T-helper 1 cell (primary cell): ENCODE measurements at regions not wholly inside any gene's neighbourhood (a gene's known extent, or its start where the extent isn't known, plus 50 kb on each side); places are given as distances from the start of the nearest gene placed in this dataset.
"Not testable (repeated sequence)": the region's sequence is repeated elsewhere in the genome, so short reads cannot be mapped to it uniquely, and the experiment has no call there.

Source experiments
- DNase-seq, 5 donors: peaks; one replicate each; pipeline ENCODE4 v3.0.0-alpha.2; 2012 to 2020

DNA sequence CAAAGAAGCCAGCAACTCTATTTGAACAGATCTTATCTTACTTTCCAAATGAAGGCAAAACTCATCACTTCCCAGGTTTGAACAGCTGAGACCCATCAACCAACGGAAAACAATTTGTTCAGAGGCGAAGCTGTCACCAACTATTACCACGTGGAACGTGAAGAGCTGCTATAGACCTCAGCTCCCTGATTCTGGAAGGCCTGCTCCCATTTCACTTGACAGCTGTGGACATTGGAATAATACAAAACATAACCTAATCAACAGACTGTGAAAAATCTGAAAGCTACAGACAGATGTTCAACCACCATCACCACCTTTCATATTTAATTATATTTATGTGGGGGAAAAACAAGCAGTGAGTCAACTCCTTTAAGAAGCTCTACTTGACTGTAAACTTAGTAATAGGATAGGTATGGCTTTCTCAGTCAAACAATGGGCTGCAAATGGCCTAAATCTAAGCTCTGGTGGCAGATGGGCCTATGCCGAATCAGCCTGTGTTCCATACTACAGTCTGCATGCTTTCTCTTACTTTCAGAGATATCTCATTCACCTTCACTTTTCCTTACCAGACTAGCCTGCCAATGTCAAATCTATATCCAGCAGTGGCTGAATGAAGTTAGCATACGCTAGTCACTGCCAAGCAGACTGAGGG is 896.4 kb downstream of the TDRD15 start:
- no peak for DNase-seq

DNA sequence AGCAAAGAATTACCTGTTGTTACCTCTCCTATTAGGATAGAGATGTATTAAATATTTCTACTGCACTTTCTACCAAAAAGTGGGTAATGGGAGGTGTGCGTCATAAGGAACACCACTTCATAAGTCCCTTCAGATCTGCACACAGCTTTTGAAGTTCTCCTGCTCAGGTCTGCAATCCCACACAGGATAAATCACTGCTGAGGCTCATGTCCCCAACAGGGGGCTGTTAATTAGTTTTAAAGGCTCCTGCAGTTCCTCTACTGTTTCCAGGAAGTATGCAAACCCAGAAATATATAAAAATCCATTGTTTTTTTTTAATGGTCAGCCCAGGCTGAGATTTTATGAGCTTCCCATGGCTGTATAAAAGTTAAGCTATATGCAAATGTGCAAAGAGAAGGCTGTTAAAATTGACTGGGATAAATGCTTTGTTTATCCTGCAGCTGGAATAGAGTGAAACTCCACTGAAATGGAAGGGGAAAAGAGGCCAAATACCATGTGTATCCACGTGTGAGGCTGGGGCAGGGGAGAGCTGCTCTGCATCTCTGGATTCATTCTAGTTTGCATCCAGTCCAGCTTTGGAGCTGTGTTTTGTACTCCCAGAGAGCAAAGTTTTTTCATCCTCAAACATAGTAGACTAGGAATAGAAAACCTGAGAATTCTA is 903.7 kb downstream of the TDRD15 start:
- DNase-seq, result no peak

DNA sequence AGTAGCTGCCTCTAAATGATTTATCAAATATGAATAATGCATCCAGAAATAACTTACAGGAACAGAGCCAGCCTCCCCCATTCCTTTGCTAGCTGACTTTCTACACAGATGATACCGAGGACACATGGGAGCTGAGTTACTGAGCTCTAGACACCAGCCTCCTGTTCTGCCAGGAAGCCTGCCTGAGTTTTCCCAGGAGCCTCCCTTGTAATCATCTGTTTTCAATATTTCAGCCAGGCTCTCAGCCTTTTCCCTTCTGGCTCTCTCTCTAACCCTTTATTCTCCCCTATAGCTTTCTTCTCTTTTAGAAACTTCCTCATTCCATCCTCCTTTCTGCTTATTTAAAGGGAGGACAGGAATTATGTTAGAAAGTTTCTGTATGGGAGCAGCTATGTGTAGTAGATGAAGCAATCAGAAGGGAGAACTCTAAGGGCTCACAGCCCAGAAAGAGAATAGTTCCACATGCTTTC is 911.6 kb downstream of the TDRD15 start:
- no peak for DNase-seq

DNA sequence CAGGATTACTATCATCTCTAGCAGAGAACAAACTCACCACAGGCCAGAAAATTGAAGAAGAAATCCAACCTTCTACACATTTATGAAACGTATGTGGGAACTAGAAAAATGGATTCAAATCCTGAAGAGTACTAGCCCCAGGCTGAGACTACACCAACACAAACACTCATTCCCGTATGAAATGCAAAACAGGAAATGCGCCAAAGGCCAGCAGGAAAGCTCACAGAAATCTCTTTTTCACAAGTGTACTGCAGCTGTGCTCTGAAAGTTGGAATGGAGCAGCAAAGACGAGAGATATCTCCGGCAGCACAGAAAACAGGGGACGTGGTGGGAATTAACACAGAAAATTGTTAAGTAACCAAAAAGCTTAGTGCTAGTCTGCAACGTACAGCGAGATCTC is 913.5 kb downstream of the TDRD15 start:
- DNase-seq, result no peak

DNA sequence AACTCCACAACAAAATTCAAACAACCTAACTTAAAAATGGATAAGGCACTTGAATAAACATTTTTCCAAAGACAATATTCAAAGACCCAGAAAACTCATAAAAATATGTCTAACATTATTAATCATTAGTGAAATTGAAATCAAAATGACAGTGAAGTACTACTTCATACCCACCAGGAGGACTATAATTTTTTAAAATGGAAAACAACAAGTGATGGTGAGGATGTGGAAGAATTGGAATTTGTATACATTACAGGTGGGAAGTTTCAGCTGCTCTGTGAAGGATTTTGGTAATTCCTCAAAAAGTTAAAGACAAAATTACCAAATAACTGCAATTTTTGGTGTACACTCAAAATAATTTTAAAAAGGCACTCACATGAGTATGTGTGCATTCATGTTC is 920.0 kb downstream of the TDRD15 start:
- DNase-seq, result no peak

DNA sequence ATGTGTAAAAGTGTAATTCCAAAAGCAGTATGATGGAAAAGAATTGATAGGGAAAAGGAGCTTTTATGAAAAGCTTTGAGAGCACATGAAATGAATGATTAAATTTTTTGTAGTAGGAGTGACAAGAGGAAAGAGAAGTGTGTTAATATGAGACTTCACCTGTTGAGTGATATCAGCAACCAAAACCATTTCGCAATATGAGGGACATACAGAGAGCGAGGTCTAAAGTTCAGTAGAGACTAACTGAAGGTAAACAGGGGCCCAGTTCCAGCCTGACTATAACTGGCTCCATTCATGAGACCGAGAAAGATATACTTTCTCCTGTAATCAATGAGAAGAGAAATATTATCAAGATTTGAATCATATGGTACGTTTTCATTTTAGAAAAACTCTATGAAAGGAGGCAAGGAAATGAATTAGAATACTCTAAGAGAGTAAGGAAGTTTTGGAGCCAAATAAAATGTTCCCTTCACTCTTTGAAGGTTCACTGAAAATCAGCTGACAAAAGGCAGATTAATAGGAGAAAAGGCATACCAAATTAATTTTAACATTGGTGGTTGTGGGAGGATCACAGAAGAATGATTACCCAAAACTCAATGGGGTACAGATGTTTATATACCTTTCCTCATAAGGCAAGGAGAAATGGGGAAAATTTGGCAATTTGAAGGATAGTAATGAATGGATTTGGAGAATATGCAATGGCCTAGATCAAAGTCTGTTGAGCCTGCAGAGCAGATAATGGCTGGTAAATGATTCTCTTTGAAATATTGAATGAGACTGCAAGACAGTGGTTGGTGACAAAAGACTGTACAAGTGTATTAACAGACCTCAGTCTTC is 932.2 kb downstream of the TDRD15 start:
- DNase-seq, result no peak

DNA sequence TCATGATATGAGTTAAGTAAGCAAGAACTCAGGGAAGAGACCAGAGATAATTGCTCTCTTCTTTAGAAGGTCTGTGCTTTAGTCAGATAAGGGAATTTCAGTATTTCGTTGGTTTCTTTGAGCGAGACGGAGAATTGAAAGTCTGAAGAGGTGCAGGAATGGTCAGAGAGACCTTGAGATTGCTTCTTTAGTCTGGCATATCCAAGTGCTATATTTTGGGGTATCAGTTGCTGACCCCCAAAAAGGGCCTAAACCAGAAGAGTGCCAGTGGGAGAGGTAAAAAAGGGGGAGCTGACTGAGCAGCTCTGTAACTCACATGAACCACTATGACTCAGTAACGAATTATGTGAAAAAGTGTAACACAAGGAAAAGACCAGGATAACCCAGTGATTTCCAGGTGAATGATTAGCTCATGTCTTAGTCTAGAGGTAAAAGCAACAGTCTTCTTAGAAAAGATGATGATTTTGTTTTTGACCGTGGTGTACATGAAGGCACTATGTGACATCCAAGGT is 932.9 kb downstream of the TDRD15 start:
- DNase-seq, result no peak

DNA sequence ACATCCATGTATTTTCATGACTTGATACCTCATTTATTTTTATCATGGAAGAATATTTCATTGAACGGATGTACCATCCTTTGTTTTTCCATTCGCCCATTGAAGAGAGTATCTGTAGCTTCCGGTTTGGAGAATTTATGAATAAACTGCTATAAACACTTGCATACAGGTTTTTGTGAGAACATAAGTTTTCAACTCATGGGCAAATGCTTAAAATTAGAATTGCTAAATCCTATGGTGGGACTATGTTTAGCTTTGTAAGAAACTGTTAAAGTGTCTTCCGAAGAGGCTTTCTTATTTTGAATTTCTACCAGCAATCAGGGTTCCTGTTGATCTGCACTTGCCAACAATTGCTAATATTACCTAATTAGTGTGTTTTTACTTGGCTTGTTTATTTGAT is 938.9 kb downstream of the TDRD15 start:
- DNase-seq, result no peak

DNA sequence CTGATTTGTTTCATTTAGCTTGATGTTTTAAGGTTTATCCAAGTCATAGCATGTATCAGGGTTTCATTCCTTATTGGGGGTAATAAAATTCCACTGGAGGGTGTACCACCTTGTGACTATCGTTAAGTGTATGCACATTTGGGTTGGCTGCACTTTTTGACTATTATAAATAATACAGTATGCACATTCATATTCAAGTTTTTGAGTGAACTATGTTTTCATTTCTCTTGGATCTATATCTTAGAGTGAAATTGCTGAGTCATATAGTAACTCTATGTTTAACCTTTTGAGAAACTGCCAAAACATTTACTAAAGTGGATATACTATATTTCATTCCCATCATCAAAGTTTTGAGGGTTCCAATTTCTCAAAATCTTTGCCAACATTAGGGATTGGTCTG is 952.7 kb downstream of the TDRD15 start:
- DNase-seq, result no peak

DNA sequence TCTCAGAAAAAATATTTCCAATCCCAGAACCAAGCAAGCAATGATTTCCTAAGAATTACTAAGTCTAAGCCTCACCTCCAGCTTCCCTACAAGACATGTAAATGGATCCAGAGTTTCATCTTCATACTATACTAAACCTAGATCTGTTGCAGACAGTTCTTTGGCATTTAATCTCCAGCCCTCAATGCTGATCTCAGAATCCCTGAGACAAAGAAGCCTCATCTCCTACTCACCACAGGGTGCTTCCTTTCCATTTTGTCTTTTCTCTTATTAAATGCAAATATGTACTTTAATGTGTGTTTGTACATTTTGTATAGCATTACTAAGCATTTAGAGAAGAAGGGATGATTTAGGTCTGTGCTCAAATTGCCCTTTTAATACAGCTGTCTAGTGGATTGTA is 954.9 kb downstream of the TDRD15 start:
- DNase-seq, result no peak

DNA sequence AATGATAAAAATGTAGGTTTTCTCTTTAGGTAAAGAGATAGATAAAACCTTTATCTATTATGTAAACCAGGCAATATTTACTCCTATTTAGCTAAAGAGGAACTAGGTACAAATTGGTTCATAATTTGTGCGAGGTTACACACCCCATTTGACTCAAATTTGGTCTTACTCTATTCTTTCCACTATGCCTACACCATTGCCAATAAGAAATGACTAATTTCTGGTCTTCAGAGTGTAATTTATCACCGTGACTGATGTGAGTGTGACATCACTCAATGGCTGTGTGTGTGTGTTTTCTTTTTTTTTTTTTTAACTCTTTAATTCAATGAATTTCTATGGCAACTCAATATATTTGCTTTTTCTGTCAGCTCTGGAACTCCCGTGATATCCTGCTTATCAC is 955.8 kb downstream of the TDRD15 start:
- no peak for DNase-seq

DNA sequence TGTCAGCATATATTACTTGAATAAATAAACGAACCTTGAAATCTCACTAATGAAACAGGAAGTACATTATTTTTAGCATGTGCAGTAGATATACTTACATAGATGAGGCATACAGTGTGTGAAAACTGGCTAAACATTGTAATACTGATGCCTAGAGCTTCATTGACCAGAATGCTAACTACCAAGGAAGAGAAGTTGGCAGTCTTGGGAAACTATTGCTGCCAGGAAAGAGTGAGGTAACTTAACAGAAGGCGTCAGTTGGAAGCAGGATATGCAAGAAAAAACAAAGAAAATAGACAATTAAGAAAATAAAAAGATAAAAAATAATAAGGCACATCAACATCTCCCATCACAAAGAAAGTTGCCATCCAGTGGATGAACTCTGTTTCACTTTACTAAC is 963.0 kb downstream of the TDRD15 start:
- no peak for DNase-seq

DNA sequence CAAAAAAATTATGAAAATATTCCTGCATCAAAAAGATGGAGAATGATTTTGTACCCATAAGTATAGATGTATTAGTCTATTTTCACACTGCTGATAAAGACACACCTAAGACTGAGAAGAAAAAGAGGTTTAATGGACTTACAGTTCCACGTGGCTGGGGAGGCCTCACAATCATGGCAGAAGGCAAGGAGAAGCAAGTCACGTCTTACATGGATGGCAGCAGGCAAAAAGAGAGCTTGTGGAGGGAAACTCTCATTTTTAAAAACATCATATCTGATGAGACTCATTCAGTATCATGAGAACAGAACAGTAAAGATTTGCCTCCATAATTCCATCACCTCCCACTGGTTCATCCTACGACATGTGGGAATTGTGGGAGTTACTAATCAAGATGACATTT is 979.8 kb downstream of the TDRD15 start:
- not testable (repeated sequence) for DNase-seq

DNA sequence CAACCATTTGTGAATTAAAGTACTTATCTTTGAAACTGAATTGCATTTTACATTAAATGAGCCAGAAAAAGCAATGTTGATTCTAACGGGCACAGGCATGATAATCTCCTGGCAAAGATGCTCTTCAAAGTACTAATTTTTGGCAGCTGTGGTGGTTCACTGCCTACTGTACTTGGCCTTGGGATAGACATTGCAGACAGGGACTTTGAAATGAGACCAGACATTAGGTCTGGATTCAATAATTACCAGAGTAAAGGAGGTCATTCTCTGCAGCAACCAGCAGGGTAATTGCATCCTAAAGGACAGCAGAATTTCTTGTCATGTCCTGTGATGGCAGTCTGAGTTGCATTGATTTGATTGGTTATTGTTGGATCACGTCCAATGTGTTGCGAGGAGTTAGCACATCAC is 986.5 kb downstream of the TDRD15 start:
- DNase-seq, result no peak

DNA sequence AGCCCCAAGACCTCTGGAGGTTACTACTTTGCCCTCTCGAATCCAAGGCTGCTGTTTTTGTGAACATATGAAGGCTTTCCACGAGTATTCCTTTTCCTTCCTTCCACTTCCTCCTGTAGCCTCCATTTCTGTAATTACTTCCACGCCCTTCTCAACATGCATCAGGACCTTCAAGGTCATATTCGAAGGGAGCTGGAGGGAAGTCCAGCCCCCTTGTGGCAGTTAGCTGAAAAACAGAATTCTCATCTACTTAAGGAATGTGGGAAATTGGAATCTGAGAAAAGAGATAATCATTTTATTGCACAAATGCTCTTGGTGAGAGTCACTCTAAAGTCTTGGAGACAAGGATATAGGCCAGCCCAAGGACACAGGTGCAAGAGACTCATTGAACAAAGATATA is 1000.2 kb downstream of the TDRD15 start:
- no peak for DNase-seq

DNA sequence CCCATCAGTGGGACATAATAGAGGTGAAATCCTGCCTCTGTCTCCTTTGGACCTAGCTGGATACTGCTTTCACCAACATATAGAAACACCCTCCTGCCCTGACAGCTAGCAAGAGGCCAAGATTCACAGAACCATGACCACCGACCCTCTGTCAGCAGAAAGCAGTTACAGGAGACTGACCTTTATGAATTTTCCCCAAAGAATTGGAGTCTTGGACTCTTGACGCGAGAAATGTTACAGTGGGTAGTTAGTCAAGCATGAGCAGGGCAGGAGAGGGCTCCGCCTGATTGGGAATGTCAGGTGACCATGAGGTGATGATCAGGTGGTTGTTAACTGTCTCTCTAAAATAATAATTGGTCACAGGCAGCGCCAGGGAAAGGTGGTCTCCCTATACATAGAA is 1002.3 kb downstream of the TDRD15 start:
- DNase-seq, result no peak

DNA sequence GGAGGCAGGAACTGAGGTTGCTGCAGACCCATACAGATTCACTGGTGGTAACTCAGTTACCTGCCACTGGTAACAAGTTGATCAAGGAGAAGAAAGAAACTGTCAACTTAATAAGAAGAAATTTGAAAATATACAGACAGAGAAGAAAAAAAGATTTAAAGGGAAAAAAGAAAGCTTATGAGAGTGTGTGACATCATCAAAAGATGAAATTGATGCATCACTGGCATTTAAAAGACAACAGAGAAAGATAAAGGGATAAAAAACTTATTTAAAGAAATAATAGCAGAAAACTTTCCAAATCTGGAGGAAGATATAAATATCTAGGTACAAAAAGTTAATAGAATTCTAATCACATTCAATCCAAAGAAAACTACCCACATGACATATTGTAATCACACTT is 1003.2 kb downstream of the TDRD15 start:
- DNase-seq, result no peak

DNA sequence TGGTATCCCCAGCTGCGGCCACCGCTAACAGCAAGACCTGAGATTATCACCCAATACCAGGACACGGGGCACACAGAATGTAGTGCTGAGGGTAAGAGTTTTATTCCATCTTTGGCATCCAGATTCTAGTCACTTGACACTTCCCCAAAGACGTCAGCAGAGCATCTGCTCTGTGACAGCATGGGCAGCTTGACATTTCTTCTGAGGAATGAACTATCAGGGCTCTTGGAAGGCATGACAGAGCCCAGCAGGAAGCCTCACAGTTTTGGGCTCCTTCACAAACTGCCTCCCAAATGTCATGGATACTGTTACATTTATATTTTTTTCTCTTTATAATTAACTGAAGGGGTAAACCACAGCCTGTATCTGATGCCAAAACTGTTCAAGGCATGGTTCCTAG is 1010.7 kb downstream of the TDRD15 start:
- DNase-seq, result no peak

DNA sequence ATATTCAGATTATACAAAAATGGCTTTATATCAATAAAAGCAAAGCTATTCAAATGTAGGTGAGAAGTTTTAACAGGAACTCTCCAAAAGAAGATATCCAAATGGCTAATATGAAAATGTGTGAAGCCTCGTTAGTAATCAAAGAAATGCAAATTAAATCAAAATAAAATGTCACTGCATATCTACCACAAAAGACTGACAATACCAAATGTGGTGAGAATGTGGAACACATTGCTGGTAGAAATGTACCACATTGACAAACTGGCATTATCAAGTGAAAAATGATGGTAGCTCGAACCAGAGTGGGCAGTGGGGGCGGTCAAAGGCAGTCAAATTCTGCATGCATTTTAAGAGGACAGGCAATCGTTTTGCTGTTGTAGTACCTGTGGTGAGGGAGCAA is 1012.7 kb downstream of the TDRD15 start:
- no peak for DNase-seq

DNA sequence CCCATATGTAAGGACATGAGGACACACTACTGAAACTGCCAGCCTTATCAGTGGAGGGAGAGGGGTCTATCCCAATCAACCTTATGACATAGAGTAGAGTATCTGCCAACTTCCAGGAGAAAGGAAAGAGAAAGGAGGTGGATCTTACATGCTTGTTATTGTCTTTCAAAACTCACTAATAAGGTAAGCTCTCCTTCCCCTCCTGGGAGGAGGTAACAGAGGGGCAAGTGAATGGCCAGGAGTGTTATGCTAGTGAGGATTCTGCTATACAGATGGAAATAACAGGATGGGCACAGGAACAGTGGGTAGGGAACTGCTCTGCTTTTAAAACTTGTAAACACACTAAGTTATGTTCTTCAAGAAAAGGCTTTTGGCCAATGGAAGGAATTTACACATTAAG is 1020.1 kb downstream of the TDRD15 start:
- no peak for DNase-seq

DNA sequence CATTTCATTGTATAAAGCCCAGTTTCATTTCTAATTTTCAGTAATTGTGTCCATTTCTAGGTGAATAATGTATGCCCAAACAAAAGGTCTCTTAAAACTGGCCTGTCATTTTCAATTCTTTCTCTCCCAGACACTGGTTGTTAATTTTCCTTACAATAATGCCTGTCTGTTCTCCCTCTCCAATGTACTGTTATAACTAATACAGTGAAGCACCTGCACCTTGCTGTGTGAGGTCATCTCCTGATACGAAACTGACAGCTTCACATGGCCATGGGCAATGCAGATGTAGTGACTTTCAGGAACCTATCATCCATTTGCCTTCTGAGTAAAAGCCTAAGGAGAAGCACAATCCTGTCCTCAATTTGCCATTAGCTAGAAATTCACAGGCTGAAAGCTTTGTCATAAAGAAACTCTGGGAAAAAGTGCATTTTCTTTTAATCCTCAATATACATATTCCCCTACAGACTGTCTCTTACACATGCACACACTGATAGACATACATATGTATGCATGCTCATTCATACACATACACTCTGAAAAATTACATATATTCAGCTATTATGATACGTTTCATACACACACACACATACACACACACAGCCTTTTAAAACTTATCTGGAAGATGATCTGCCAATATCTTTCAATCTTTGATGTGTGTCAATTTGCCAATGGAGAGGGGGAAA is 1030.3 kb downstream of the TDRD15 start:
- no peak for DNase-seq

DNA sequence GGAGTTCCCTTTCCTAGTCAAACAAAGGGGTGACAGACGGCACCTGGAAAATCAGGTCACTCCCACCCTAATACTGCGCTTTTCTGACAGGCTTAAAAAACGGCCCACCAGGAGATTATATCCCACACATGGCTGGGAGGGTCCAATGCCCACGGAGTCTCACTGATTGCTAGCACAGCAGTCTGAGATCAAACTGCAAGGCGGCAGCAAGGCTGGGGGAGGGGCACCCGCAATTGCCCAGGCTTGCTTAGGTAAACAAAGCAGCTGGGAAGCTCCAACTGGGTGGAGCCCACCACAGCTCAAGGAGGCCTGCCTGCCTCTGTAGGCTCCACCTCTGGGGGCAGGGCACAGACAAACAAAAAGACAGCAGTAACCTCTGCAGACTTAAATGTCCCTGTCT is 1032.9 kb downstream of the TDRD15 start:
- not testable (repeated sequence) for DNase-seq

DNA sequence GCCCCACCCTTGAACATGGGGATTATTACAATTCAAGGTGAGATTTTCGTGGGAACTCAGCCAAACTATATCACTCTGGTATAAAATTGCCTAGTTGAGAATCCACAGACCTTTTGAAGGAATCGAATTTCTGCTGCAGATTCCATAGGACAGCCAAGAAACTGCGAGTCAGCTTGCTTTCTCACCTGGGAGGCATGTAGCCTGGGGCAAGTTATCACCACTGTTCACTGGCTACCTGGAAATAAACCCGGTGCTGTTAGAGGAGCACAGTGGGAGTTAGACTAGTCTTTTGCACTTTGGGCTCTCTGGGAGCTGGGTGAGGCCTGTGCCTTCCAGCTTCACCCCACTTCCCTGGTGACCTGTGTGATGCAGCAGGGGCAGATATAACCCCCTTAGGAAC is 1043.5 kb downstream of the TDRD15 start:
- DNase-seq, result no peak
